CD14-positive monocyte (primary cell): ENCODE measurements at regions not wholly inside any gene's neighbourhood (a gene's known extent, or its start where the extent isn't known, plus 50 kb on each side); places are given as distances from the start of the nearest gene placed in this dataset.

Source experiments
- DNase-seq, 3 donors: peaks; one replicate each; pipeline ENCODE4 v3.0.0-alpha.2; 2011 to 2022
- H2AFZ ChIP-seq: 2 replicates; pipeline ENCODE4 v1.6.0; 2012; ENCODE audit warnings: mild to moderate bottlenecking, low read depth, low read length, inconsistent platforms; ENCODE audit not compliant: insufficient read depth, poor library complexity, severe bottlenecking
- H3K27ac ChIP-seq, 2 donors: 1 replicate in 1 of 2; 2 replicates in 1 of 2; pipeline ENCODE4 v1.5.1; 2012 to 2013; ENCODE audit warnings: low read length in 2 of 2, control low read depth in 1 of 2, inconsistent platforms in 1 of 2, low read depth in 1 of 2, mild to moderate bottlenecking in 1 of 2
- H3K27me3 ChIP-seq, 2 donors: one replicate each; pipeline versions ENCODE4 v1.6.0 to v1.6.1; 2011 to 2013; ENCODE audit warnings: low read length in 2 of 2; ENCODE audit not compliant: control insufficient read depth in 2 of 2, insufficient read depth in 2 of 2
- H3K36me3 ChIP-seq, 2 donors: replicated peaks in 1 of 2; 1 replicate in 1 of 2; 2 replicates in 1 of 2; pipeline versions ENCODE4 v1.5.1 to v1.6.1; 2012 to 2013; ENCODE audit warnings: low read length in 2 of 2, control low read depth in 1 of 2, inconsistent platforms in 1 of 2, mild to moderate bottlenecking in 1 of 2; ENCODE audit not compliant: insufficient read depth in 2 of 2, control insufficient read depth in 1 of 2
- H3K4me1 ChIP-seq, 2 donors: 1 replicate in 1 of 2; 2 replicates in 1 of 2; pipeline versions ENCODE4 v1.5.1 to v1.6.1; 2012 to 2013; ENCODE audit warnings: low read length in 2 of 2, control low read depth in 1 of 2, inconsistent platforms in 1 of 2, mild to moderate bottlenecking in 1 of 2, moderate library complexity in 1 of 2; ENCODE audit not compliant: insufficient read depth in 2 of 2, control insufficient read depth in 1 of 2
- H3K4me2 ChIP-seq: replicated peaks from 2 replicates; pipeline ENCODE3; 2012; ENCODE audit warnings: low read length, moderate library complexity, mild to moderate bottlenecking; ENCODE audit not compliant: poor library complexity, severe bottlenecking; ENCODE audit errors: extremely low read depth
- H3K4me3 ChIP-seq, 3 experiments: fragments of 200-600 bp in 1 of 3; sonication (generic) in 1 of 3; replicated peaks in 1 of 3; 1 replicate in 2 of 3; 2 replicates in 1 of 3; pipeline ENCODE4 v1.5.1; 2011 to 2013; ENCODE audit warnings: low read length in 3 of 3, mild to moderate bottlenecking in 3 of 3, control low read depth in 2 of 3, low read depth in 2 of 3, inconsistent platforms in 1 of 3, moderate library complexity in 1 of 3
- H3K79me2 ChIP-seq: 2 replicates; pipeline ENCODE4 v1.6.0; 2012; ENCODE audit warnings: mild to moderate bottlenecking, control low read depth, inconsistent platforms, low read length, moderate library complexity; ENCODE audit not compliant: insufficient read depth
- H3K9ac ChIP-seq: 2 replicates; pipeline ENCODE4 v1.6.0; 2017; ENCODE audit warnings: low read length, mild to moderate bottlenecking; ENCODE audit not compliant: insufficient read depth, poor library complexity, severe bottlenecking
- H3K9me3 ChIP-seq, 2 donors: replicated peaks in 1 of 2; 1 replicate in 1 of 2; 2 replicates in 1 of 2; pipeline versions ENCODE4 v1.5.1 to v1.6.1; 2012 to 2013; ENCODE audit warnings: low read length in 2 of 2, control low read depth in 1 of 2; ENCODE audit not compliant: control insufficient read depth in 1 of 2, insufficient read depth in 1 of 2
- H4K20me1 ChIP-seq: 2 replicates; pipeline ENCODE4 v1.6.0; 2012; ENCODE audit warnings: mild to moderate bottlenecking, low read length, control low read depth, moderate library complexity; ENCODE audit not compliant: insufficient read depth
- H3K27ac Mint-ChIP-seq, 7 donors: one replicate each; pipeline ENCODE4 v1.8.0; 2020; ENCODE audit warnings: mild to moderate bottlenecking in 7 of 7, mixed read lengths in 7 of 7, moderate library complexity in 6 of 7, inconsistent platforms in 2 of 7
- H3K27me3 Mint-ChIP-seq, 3 donors: one replicate each; pipeline ENCODE4 v1.8.0; 2021 to 2022; ENCODE audit warnings: low read depth in 3 of 3, mild to moderate bottlenecking in 3 of 3, mixed read lengths in 3 of 3, moderate library complexity in 3 of 3, inconsistent platforms in 1 of 3
- H3K36me3 Mint-ChIP-seq, 2 donors: one replicate each; pipeline ENCODE4 v1.8.0; 2020; ENCODE audit warnings: mixed read lengths in 2 of 2, inconsistent platforms in 1 of 2, mild to moderate bottlenecking in 1 of 2
- H3K4me1 Mint-ChIP-seq: one replicate; pipeline ENCODE4 v1.8.0; 2020; ENCODE audit warnings: mild to moderate bottlenecking, mixed read lengths
- H3K4me3 Mint-ChIP-seq, 2 donors: one replicate each; pipeline ENCODE4 v1.8.0; 2020; ENCODE audit warnings: mild to moderate bottlenecking in 2 of 2, mixed read lengths in 2 of 2, moderate library complexity in 1 of 2
- H3K9me3 Mint-ChIP-seq, 7 donors: one replicate each; pipeline ENCODE4 v1.8.0; 2020 to 2022; ENCODE audit warnings: mixed read lengths in 7 of 7, mild to moderate bottlenecking in 6 of 7, moderate library complexity in 6 of 7, inconsistent platforms in 2 of 7
- CTCF ChIP-seq: fragments of 200-600 bp; IDR thresholded peaks from one replicate; pipeline ENCODE4 v1.8.0; 2022; ENCODE audit warnings: antibody characterized with exemption, mild to moderate bottlenecking
- WGBS: methylation state at CpG from one replicate; pipeline ENCODE4 v1.1.5; 2013; ENCODE audit warnings: missing lambda C conversion rate; ENCODE audit not compliant: insufficient coverage; 5-methylcytosine and 5-hydroxymethylcytosine counted together
- intact Hi-C, 2 donors: fragments of 100-400 bp; cut with micrococcal nuclease; formaldehyde crosslinking; loops; one replicate each; pipeline versions ENCODE4 v1.15.0 to v1.15.1; 2023

DNA sequence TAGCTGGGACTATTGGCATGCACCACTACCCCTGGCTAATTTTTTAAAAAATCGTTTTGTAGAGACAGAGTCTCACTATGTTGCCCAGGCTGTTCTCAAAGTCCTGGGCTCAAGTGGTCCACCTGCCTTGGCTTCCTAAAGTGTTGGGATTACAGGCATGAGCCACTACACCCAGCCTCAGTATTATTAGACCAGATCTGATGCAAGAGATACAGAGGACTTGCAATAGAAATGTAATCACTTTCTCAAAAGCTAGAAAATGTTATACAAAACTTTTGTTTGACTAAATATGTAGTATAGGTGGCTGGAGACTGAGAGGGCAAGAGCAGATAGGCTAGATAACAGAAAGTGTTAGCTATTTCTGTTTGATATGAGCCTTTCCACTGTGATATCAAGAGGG is 531.9 kb downstream of the SOX2 start:
- no peaks in the 10 kb centered on the region for H3K36me3 Mint-ChIP-seq
- 100% methylated on average over 1 of the region's 1 CpG for WGBS
- H3K9ac ChIP-seq, result no peak overlapping the region
- peaks cover 7% of the 10 kb centered on the region for H3K4me1 Mint-ChIP-seq
- no peak overlapping the region for H3K27ac Mint-ChIP-seq
- DNase-seq, result no peak
- peaks cover 0 to 6% (median 0%) of the 10 kb centered on the region in 7 donors for H3K9me3 Mint-ChIP-seq
- no peak overlapping the region for H3K4me3 Mint-ChIP-seq
- H3K9me3 ChIP-seq, result no peaks in the 10 kb centered on the region
- no peak overlapping the region for H2AFZ ChIP-seq
- no peak for TF ChIP-seq CTCF
- H4K20me1 ChIP-seq, result no peaks in the 10 kb centered on the region
- peaks cover 0 to 3% (median 0%) of the 10 kb centered on the region in 3 donors for H3K27me3 Mint-ChIP-seq
- H3K4me3 ChIP-seq, result no peak overlapping the region
- H3K4me1 ChIP-seq, result no peaks in the 10 kb centered on the region
- H3K27me3 ChIP-seq, result no peaks in the 10 kb centered on the region
- no peak overlapping the region for H3K4me2 ChIP-seq
- H3K79me2 ChIP-seq, result no peaks in the 10 kb centered on the region
- no peaks in the 10 kb centered on the region for H3K36me3 ChIP-seq
- intact Hi-C loops, result no loop called here
- no peak overlapping the region for H3K27ac ChIP-seq

GRCh38 chr3:182244222-182244971 is 532.7 kb downstream of the SOX2 start:
- 93% methylated on average over 2 of the region's 4 CpGs for WGBS
- Mint-ChIP-seq H3K27ac (no peak overlapping the region), H3K9me3 (peaks cover 0 to 6% (median 0%) of the 10 kb centered on the region in 7 donors), H3K36me3 (no peaks in the 10 kb centered on the region), H3K4me3 (no peak overlapping the region), H3K4me1 (peaks cover 7% of the 10 kb centered on the region), H3K27me3 (peaks cover 0 to 3% (median 0%) of the 10 kb centered on the region in 3 donors)
- DNase-seq, result no peak
- H3K4me2 ChIP-seq, result no peak overlapping the region
- no peaks in the 10 kb centered on the region for H3K4me1 ChIP-seq
- no peaks in the 10 kb centered on the region for H3K27me3 ChIP-seq
- H3K27ac ChIP-seq, result no peak overlapping the region
- H2AFZ ChIP-seq, result no peak overlapping the region
- intact Hi-C loops, result no loop called here
- no peak for TF ChIP-seq CTCF
- no peak overlapping the region for H3K9ac ChIP-seq
- H4K20me1 ChIP-seq, result no peaks in the 10 kb centered on the region
- no peaks in the 10 kb centered on the region for H3K36me3 ChIP-seq
- H3K79me2 ChIP-seq, result no peaks in the 10 kb centered on the region
- H3K9me3 ChIP-seq, result no peaks in the 10 kb centered on the region
- no peak overlapping the region for H3K4me3 ChIP-seq
